CD4-positive, alpha-beta memory T cell (primary cell): ENCODE measurements at regions not wholly inside any gene's neighbourhood (a gene's known extent, or its start where the extent isn't known, plus 50 kb on each side); places are given as distances from the start of the nearest gene placed in this dataset.
A peak's percentile ranks its signal among the peaks of the same experiment; 100 is the strongest.

Experiments
- CTCF ChIA-PET: fragments of 350-600 bp; sonication (Branson Sonifier 250); formaldehyde crosslinking; loops from one replicate; lab custom pipeline; 2021; ENCODE audit warnings: inconsistent platforms; ENCODE audit not compliant: partially characterized antibody; lab: Charles Lee
- POLR2A ChIA-PET: fragments of 350-600 bp; sonication (Branson Sonifier 250); formaldehyde crosslinking; loops from one replicate; lab custom pipeline; 2021; ENCODE audit not compliant: partially characterized antibody; lab: Charles Lee
- DNase-seq, 5 donors: peaks; one replicate each; pipeline versions ENCODE4 v3.0.0 to v3.0.0-alpha.2; 2020 to 2022; ENCODE audit warnings: mixed read lengths in 1 of 5
- H3K27ac ChIP-seq: one replicate; pipeline ENCODE4 v1.7.0; 2013; ENCODE audit warnings: low read depth, low read length
- H3K27me3 ChIP-seq: 2 replicates; pipeline ENCODE4 v1.7.0; 2013; ENCODE audit warnings: mild to moderate bottlenecking, low read length, moderate library complexity; ENCODE audit not compliant: insufficient read depth
- H3K36me3 ChIP-seq: 2 replicates; pipeline ENCODE4 v1.7.0; 2013; ENCODE audit warnings: mild to moderate bottlenecking, low read length, moderate library complexity; ENCODE audit not compliant: insufficient read depth
- H3K4me1 ChIP-seq: 2 replicates; pipeline ENCODE4 v1.7.0; 2013; ENCODE audit warnings: mild to moderate bottlenecking, low read length, moderate library complexity; ENCODE audit not compliant: insufficient read depth
- H3K4me3 ChIP-seq, 2 donors: one replicate each; pipeline ENCODE4 v1.7.0; 2013; ENCODE audit warnings: low read length in 2 of 2, mild to moderate bottlenecking in 1 of 2
- H3K9me3 ChIP-seq, 2 donors: one replicate each; pipeline ENCODE4 v1.7.0; 2013; ENCODE audit warnings: low read length in 2 of 2, control low read depth in 1 of 2; ENCODE audit not compliant: control insufficient read depth in 1 of 2
- H3K27ac Mint-ChIP-seq, 7 donors: one replicate each; pipeline ENCODE4 v1.8.0; 2020 to 2021; ENCODE audit warnings: mixed read lengths in 7 of 7, mild to moderate bottlenecking in 6 of 7, inconsistent platforms in 3 of 7, moderate library complexity in 3 of 7
- H3K27me3 Mint-ChIP-seq, 2 donors: one replicate each; pipeline ENCODE4 v1.8.0; 2020 to 2021; ENCODE audit warnings: mixed read lengths in 2 of 2
- H3K36me3 Mint-ChIP-seq, 2 donors: one replicate each; pipeline ENCODE4 v1.8.0; 2020 to 2021; ENCODE audit warnings: mixed read lengths in 2 of 2, inconsistent platforms in 1 of 2, mild to moderate bottlenecking in 1 of 2
- H3K4me1 Mint-ChIP-seq, 4 donors: one replicate each; pipeline ENCODE4 v1.8.0; 2020 to 2021; ENCODE audit warnings: mixed read lengths in 4 of 4, mild to moderate bottlenecking in 1 of 4
- H3K4me3 Mint-ChIP-seq, 8 donors: one replicate each; pipeline ENCODE4 v1.8.0; 2020 to 2021; ENCODE audit warnings: mixed read lengths in 8 of 8, mild to moderate bottlenecking in 7 of 8, moderate library complexity in 6 of 8, inconsistent platforms in 3 of 8
- H3K9me3 Mint-ChIP-seq, 8 donors: one replicate each; pipeline ENCODE4 v1.8.0; 2020 to 2021; ENCODE audit warnings: mixed read lengths in 8 of 8, mild to moderate bottlenecking in 5 of 8, inconsistent platforms in 3 of 8, moderate library complexity in 1 of 8
- intact Hi-C: fragments of 100-400 bp; cut with micrococcal nuclease; formaldehyde crosslinking; loops from one replicate; pipeline ENCODE4 v1.15.1; 2023

- Mint-ChIP-seq H3K9me3 (peaks cover 0 to 7% (median under 1%) of the 10 kb centered on the region in 8 donors), H3K36me3 (no peaks in the 10 kb centered on the region), H3K4me3 (no peak overlapping the region), H3K4me1 (no peaks in the 10 kb centered on the region), H3K27me3 (no peaks in the 10 kb centered on the region), H3K27ac (no peak overlapping the region)
- no peaks in the 10 kb centered on the region for H3K27me3 ChIP-seq
- no peak overlapping the region for H3K4me3 ChIP-seq
- no peaks in the 10 kb centered on the region for H3K4me1 ChIP-seq
- CTCF ChIA-PET: no interaction called here
- intact Hi-C loops: no loop called here
- no peaks in the 10 kb centered on the region for H3K9me3 ChIP-seq
- DNase-seq: no peak
- POLR2A ChIA-PET: no interaction called here
- no peak overlapping the region for H3K27ac ChIP-seq
- H3K36me3 ChIP-seq: no peaks in the 10 kb centered on the region
These were observed 304.1 kb upstream of the HAND2 start for GRCh38 chr4:173834151-173834550.

GRCh38 chr4:173829565-173829964, 299.5 kb upstream of the HAND2 start:
- Mint-ChIP-seq H3K4me3 (no peak overlapping the region), H3K27me3 (no peaks in the 10 kb centered on the region)
- CTCF ChIA-PET: no interaction called here

GRCh38 chr4:173827707-173828106, 297.7 kb upstream of the HAND2 start:
- Mint-ChIP-seq H3K4me1 (no peaks in the 10 kb centered on the region), H3K4me3 (no peak overlapping the region), H3K36me3 (no peaks in the 10 kb centered on the region), H3K27ac (no peak overlapping the region), H3K9me3 (peaks cover 0 to 7% (median under 1%) of the 10 kb centered on the region in 8 donors), H3K27me3 (no peaks in the 10 kb centered on the region)
- POLR2A ChIA-PET: no interaction called here
- DNase-seq: no peak
- no peaks in the 10 kb centered on the region for H3K4me1 ChIP-seq
- no peak overlapping the region for H3K4me3 ChIP-seq
- no peaks in the 10 kb centered on the region for H3K36me3 ChIP-seq
- intact Hi-C loops: no loop called here
- no peaks in the 10 kb centered on the region for H3K27me3 ChIP-seq
- no peak overlapping the region for H3K27ac ChIP-seq
- H3K9me3 ChIP-seq: no peaks in the 10 kb centered on the region
- CTCF ChIA-PET: interaction anchor here (1.1 kb wide), 1 partner anchor 322 kb away, joined by 3 read pairs; no protein-coding TSS in a partner anchor

More at GRCh38 chr4:173829565-173829964, 299.5 kb upstream of the HAND2 start:
- Mint-ChIP-seq H3K4me1 (no peaks in the 10 kb centered on the region), H3K27ac (no peak overlapping the region), H3K36me3 (no peaks in the 10 kb centered on the region), H3K9me3 (peaks cover 0 to 7% (median under 1%) of the 10 kb centered on the region in 8 donors)
- intact Hi-C loops: no loop called here
- Histone ChIP-seq H3K4me1 (no peaks in the 10 kb centered on the region), H3K27ac (no peak overlapping the region), H3K27me3 (no peaks in the 10 kb centered on the region), H3K36me3 (no peaks in the 10 kb centered on the region), H3K9me3 (no peaks in the 10 kb centered on the region), H3K4me3 (no peak overlapping the region)
- no peak for DNase-seq
- POLR2A ChIA-PET: no interaction called here

GRCh38 chr4:173821876-173822275, 291.8 kb upstream of the HAND2 start:
- ChIA-PET CTCF (no interaction called here), POLR2A (no interaction called here)
- H3K36me3 ChIP-seq: no peaks in the 10 kb centered on the region
- Mint-ChIP-seq H3K36me3 (no peaks in the 10 kb centered on the region), H3K9me3 (peaks cover 0 to 2% (median 0%) of the 10 kb centered on the region in 8 donors), H3K27me3 (no peaks in the 10 kb centered on the region), H3K4me3 (no peak overlapping the region), H3K4me1 (no peaks in the 10 kb centered on the region), H3K27ac (no peak overlapping the region)
- H3K9me3 ChIP-seq: no peaks in the 10 kb centered on the region
- no peak overlapping the region for H3K4me3 ChIP-seq
- H3K27ac ChIP-seq: no peak overlapping the region
- no peak for DNase-seq
- no peaks in the 10 kb centered on the region for H3K4me1 ChIP-seq
- intact Hi-C loops: no loop called here
- H3K27me3 ChIP-seq: no peaks in the 10 kb centered on the region

GRCh38 chr4:173821036-173821435, 291.0 kb upstream of the HAND2 start:
- Histone ChIP-seq H3K36me3 (no peaks in the 10 kb centered on the region), H3K27me3 (no peaks in the 10 kb centered on the region), H3K4me1 (no peaks in the 10 kb centered on the region), H3K9me3 (no peaks in the 10 kb centered on the region), H3K4me3 (no peak overlapping the region), H3K27ac (no peak overlapping the region)
- DNase-seq: no peak
- intact Hi-C loops: no loop called here
- POLR2A ChIA-PET: no interaction called here
- Mint-ChIP-seq H3K9me3 (peaks cover 0 to 2% (median 0%) of the 10 kb centered on the region in 8 donors), H3K4me1 (no peaks in the 10 kb centered on the region), H3K27ac (no peak overlapping the region), H3K4me3 (no peak overlapping the region), H3K27me3 (no peaks in the 10 kb centered on the region), H3K36me3 (no peaks in the 10 kb centered on the region)
- CTCF ChIA-PET: no interaction called here

GRCh38 chr4:173807347-173807746, 277.3 kb upstream of the HAND2 start:
- Mint-ChIP-seq H3K4me3 (no peak overlapping the region), H3K36me3 (no peaks in the 10 kb centered on the region), H3K27me3 (peaks cover 2 to 5% of the 10 kb centered on the region in 2 donors), H3K27ac (no peak overlapping the region), H3K9me3 (no peaks in the 10 kb centered on the region), H3K4me1 (no peaks in the 10 kb centered on the region)
- Histone ChIP-seq H3K4me3 (no peak overlapping the region), H3K36me3 (no peaks in the 10 kb centered on the region), H3K9me3 (no peaks in the 10 kb centered on the region), H3K27me3 (no peaks in the 10 kb centered on the region), H3K4me1 (no peaks in the 10 kb centered on the region), H3K27ac (no peak overlapping the region)
- intact Hi-C loops: no loop called here
- CTCF ChIA-PET: no interaction called here
- POLR2A ChIA-PET: no interaction called here
- DNase-seq: no peak

GRCh38 chr4:173805884-173806283, 275.9 kb upstream of the HAND2 start:
- ChIA-PET POLR2A (no interaction called here), CTCF (no interaction called here)
- peak overlapping the region in 1 of 8 donors; percentile 5 for H3K4me3 Mint-ChIP-seq
- peaks cover 2 to 5% of the 10 kb centered on the region in 2 donors for H3K27me3 Mint-ChIP-seq
- intact Hi-C loops: no loop called here
- DNase-seq: no peak
- Histone ChIP-seq H3K36me3 (no peaks in the 10 kb centered on the region), H3K4me3 (no peak overlapping the region), H3K4me1 (no peaks in the 10 kb centered on the region), H3K9me3 (no peaks in the 10 kb centered on the region), H3K27me3 (no peaks in the 10 kb centered on the region), H3K27ac (no peak overlapping the region)
- H3K36me3 Mint-ChIP-seq: no peaks in the 10 kb centered on the region
- no peaks in the 10 kb centered on the region for H3K4me1 Mint-ChIP-seq
- H3K9me3 Mint-ChIP-seq: peaks cover 0 to 3% (median 0%) of the 10 kb centered on the region in 8 donors
- no peak overlapping the region for H3K27ac Mint-ChIP-seq

GRCh38 chr4:173802662-173803022, 272.6 kb upstream of the HAND2 start:
- Mint-ChIP-seq H3K27me3 (peaks cover 0 to 3% of the 10 kb centered on the region in 2 donors), H3K4me1 (no peaks in the 10 kb centered on the region), H3K27ac (no peak overlapping the region), H3K9me3 (peaks cover 0 to 5% (median 0%) of the 10 kb centered on the region in 8 donors), H3K4me3 (no peak overlapping the region), H3K36me3 (no peaks in the 10 kb centered on the region)
- intact Hi-C loops: no loop called here
- H3K36me3 ChIP-seq: no peaks in the 10 kb centered on the region
- no peak overlapping the region for H3K27ac ChIP-seq
- H3K4me1 ChIP-seq: no peaks in the 10 kb centered on the region
- no peak overlapping the region for H3K4me3 ChIP-seq
- H3K27me3 ChIP-seq: no peaks in the 10 kb centered on the region
- POLR2A ChIA-PET: no interaction called here
- CTCF ChIA-PET: no interaction called here
- H3K9me3 ChIP-seq: no peaks in the 10 kb centered on the region
- DNase-seq: no peak
